GM10248 (cell line): ENCODE measurements at regions not wholly inside any gene's neighbourhood (a gene's known extent, or its start where the extent isn't known, plus 50 kb on each side); places are given as distances from the start of the nearest gene placed in this dataset.
"Not testable (repeated sequence)": the region's sequence is repeated elsewhere in the genome, so short reads cannot be mapped to it uniquely, and the experiment has no call there.

ENCODE experiments used
- CTCF ChIA-PET: fragments of 300-600 bp; sonication (Branson Sonifier 250); formaldehyde crosslinking; extraction: SDS; loops from one replicate; lab custom pipeline; 2021; ENCODE audit warnings: antibody characterized with exemption; lab: Yijun Ruan, JAX
- POLR2A ChIA-PET: fragments of 350-650 bp; sonication (Branson Sonifier 250); formaldehyde crosslinking; extraction: SDS; loops from one replicate; lab custom pipeline; 2020; ENCODE audit warnings: antibody characterized with exemption; lab: Yijun Ruan, JAX
- DNase-seq: peaks from one replicate; pipeline ENCODE4 v3.0.0; 2012; ENCODE audit errors: extremely low spot score
- TF ChIP-seq, protein P1 (sequence below): IDR thresholded peaks from 2 replicates; pipeline ENCODE4 v1.5.1; 2012; ENCODE audit warnings: mild to moderate bottlenecking, low read depth; ENCODE audit errors: extremely low read depth, missing control alignments, control extremely low read depth

DNA sequence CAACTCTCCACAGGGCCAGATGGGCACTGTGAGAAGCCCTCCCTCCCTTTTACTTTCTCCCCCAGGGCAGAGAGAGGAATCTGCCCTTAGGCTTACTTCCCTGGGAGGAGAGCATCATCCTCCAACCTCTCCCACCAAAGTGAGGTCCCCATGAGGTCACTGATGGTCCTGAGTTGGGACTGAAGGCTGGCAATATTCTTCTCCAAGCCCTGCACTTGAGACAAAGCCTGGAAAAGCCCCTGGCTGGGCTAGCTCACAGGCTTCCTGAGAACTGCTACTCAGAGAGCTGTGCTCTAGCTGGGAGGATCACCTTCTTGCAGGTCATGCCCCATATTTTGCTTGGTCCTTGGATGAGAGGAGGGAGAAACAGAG, 110.0 kb upstream of the MEF2A start:
- ChIA-PET POLR2A (interaction anchor here (0.5 kb wide), 1 partner anchor 44 kb away, joined by 3 read pairs; no protein-coding TSS in a partner anchor), CTCF (interaction anchor here (0.7 to 1.9 kb wide), 6 partner anchors 8 to 249 kb away, joined by 3 to 5 read pairs (median 3); no protein-coding TSS in a partner anchor)
- TF ChIP-seq, protein P1, sequence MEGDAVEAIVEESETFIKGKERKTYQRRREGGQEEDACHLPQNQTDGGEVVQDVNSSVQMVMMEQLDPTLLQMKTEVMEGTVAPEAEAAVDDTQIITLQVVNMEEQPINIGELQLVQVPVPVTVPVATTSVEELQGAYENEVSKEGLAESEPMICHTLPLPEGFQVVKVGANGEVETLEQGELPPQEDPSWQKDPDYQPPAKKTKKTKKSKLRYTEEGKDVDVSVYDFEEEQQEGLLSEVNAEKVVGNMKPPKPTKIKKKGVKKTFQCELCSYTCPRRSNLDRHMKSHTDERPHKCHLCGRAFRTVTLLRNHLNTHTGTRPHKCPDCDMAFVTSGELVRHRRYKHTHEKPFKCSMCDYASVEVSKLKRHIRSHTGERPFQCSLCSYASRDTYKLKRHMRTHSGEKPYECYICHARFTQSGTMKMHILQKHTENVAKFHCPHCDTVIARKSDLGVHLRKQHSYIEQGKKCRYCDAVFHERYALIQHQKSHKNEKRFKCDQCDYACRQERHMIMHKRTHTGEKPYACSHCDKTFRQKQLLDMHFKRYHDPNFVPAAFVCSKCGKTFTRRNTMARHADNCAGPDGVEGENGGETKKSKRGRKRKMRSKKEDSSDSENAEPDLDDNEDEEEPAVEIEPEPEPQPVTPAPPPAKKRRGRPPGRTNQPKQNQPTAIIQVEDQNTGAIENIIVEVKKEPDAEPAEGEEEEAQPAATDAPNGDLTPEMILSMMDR: no peak
- peak; percentile 5 for DNase-seq

DNA sequence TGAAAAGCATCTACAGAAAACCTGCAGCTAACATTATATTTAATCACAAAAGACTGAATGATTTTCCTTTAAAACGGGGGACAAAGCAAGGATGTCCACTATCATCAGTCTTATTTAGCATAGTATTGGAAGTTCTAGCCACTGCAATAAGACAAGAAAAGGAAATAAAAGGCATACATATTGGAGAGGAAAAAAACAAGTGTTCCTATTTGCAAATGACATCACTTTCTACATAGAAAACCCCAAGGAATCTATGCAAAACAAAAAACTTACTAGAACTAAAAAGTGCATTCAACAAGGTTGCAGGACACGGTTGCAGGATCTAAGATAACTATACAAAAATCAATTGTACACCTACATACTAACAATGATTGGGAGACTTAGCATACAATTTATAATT, 101.6 kb upstream of the MEF2A start:
- ChIA-PET POLR2A (no interaction called here), CTCF (interaction anchor here (1.0 to 1.3 kb wide), 2 partner anchors 9 to 40 kb away, joined by 3 read pairs; no protein-coding TSS in a partner anchor)
- DNase-seq: no peak
- TF ChIP-seq, protein P1: no peak

DNA sequence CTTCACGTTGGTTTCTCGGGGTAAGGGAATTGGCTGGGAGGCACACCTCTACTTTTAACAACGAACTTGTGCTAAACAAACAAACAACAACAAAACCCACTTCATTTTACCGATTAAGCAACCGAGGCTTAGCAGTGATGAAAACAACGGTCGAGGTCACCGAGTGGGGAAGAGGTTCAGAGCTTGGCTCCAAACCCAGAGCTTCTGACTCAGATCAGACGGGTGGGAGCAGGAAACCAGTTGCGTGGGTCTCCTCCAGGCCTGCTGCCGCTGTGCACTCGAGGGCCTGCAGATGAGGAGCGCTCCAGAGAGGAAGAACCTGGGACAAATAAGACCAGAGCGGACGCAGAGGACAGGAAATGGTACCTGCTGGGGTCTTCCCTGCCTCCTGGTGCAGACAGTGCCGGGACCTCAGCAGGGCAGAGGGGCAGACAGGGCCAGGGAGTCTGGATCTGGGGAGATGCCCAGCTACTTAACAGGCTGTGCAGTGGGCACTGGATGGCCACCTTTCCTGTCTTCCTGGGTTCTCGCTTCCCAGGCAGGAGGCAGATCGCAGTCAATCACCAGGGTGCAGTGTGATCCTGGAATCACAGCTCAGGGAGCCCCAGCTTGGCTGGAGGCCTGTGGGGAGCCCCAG, 99.0 kb upstream of the MEF2A start:
- ChIA-PET POLR2A (no interaction called here), CTCF (no interaction called here)
- DNase-seq: no peak
- TF ChIP-seq, protein P1: no peak

DNA sequence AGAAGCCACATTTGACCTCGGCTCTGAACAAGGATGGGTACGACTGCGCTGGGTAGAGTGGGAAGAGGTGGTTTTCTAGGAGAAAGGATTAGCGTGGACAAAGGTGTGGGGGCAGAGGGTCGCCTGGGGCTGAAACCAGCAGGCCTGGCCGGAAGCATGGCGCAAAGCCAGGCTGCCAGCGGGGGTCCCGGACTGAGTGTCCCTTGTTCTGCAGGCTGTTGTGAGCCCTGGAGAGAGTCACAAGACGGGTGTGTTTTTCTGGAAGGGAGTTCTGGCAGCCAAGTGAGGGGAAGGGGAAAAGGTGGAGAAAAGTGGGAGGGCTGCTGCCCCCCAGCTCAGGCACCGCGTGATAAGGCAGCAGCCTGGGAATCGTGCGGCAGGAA, 98.5 kb upstream of the MEF2A start:
- DNase-seq: no peak
- ChIA-PET POLR2A (no interaction called here), CTCF (no interaction called here)
- TF ChIP-seq, protein P1: no peak

DNA sequence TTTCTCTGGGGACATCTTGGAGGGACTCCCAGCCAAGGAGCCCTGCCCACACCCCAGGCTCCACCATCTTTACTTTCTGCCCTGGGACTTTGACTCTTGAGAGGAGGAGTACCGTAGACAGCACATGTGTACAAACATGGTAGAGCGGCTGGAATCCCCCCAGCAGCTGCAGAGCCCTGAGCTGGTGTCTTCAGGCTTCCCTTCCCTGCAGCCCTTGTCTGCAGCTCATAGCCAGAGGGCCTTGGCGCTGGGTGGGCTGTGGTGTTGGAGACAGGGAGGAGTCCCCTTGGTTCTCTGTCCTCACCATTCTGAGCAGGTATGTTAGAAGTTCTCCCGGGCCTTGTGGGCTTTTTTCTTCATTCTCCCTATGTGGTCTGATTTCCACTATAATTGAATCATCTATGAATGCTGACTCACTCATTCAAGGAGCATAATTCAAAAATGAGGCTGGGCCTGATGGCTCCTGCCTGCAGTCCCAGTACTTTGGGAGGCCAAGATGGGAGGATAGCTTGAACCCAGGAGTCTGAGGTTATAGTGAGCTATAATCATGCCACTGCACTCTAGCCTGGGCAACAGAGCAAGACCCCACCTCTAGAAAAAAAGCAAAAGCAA, 97.8 kb upstream of the MEF2A start:
- POLR2A ChIA-PET: no interaction called here
- CTCF ChIA-PET: no interaction called here
- TF ChIP-seq, protein P1: no peak
- no peak for DNase-seq

DNA sequence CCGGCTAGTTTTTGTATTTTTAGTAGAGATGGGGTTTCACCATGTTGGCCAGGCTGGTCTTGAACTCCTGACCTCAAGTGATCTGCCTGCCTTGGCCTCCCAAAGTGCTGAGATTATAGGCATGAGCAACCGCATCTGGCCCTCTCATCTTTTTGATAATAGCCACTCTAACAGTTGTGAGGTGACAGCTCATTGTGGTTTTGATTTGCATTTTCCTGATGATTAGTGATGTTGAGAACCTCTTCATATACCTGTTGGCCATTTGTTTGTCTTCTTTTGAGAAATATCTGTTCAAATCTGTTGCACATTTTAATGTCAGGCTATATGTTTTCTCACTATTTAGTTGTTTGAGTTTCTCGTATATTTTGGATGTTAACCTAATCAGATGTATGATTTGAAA, 95.6 kb upstream of the MEF2A start:
- CTCF ChIA-PET, DNase-seq, POLR2A ChIA-PET: not testable (repeated sequence)
